Hematopoietic multipotent progenitor cell treated with erythropoietin and hydrocortisone succinate and interleukin-3 and kit ligand, for 17 days (in vitro differentiated cells): ENCODE measurements at regions not wholly inside any gene's neighbourhood (a gene's known extent, or its start where the extent isn't known, plus 50 kb on each side); places are given as distances from the start of the nearest gene placed in this dataset.
"Not testable (repeated sequence)": the region's sequence is repeated elsewhere in the genome, so short reads cannot be mapped to it uniquely, and the experiment has no call there.

Experiments
- DNase-seq: peaks from one replicate; pipeline ENCODE4 v3.0.0-alpha.2; 2015; ENCODE audit warnings: low spot score

DNA sequence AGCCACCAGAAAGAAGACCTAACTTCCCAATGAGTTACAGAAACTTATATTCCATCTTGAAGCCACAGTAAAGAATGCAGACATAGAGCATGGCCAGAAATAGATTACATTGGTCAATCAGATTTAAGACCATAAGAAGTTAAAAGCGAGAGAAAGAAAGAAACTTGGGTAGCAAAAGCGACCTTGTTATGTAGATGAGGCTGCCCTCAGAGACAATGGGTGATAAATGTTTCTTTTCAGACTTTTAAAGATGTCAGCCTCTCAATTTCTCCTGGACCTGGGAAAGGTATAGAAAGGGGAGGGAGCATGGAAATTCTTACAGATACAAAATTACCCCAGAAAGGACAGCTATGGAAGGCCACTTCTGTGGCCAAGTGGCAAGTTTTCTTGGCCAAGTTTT, 732.6 kb upstream of the LUZP2 start:
- DNase-seq: no peak

DNA sequence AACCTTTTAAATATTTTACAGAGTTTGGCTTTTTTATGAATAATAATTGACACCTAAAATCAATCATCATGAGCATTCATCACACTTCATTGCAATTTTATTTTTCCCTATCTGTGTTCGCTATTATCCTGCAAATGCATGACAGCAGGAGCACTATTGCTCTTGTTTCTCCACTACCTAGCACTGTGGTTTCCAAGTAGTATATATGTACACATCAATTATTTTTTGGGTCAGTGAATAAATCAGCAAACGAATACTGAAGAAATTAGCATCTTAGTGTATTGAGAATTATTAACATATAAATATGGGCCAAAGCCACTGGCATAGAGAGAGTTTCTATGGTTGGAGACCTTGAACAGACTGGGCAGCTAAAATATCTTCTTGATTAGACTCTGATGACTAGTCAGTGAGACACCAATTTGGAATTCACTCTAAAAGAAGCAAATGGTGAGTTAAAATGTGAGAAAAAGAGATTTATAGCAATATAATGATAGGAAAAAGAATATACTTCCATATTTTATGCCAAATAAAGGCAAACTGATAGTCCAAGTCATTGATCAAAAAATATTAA, 731.1 kb upstream of the LUZP2 start:
- DNase-seq: no peak

DNA sequence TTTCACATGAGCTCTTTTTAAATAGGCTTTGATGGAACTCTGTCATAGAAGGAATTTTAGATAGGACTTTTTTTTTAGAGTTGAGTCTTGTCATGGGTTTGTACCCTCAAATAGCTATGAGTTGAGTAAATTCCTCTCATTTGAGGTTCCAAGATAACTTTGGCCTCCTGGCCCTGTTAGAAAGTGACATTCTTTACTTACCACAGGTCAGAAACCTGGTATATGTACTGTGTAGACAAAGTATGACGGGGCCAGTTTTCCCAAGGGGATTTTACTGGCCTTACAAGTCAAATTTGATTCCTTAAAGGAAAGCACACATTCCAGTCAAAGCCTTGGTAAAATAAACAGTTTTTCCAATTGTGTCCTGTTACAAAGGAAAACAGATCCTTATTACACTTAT, 729.3 kb upstream of the LUZP2 start:
- no peak for DNase-seq

DNA sequence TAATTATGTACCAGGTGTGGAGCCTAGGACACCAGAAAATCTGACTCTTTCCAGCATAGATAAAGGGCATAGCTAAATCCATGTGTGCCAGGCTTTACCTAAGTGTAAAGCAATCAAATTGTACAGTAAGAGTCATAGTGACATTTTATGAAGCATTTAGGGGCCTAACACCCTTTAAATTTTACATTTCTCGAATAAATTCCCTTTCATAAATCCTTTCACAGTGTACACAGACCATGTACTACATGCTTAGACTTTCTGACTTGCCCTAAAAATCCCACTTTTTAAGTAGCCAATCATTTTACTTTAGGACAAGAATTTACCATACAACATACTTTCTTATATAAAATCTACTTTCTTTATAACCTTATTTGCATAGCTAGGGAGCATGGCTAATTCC, 727.6 kb upstream of the LUZP2 start:
- DNase-seq: no peak

DNA sequence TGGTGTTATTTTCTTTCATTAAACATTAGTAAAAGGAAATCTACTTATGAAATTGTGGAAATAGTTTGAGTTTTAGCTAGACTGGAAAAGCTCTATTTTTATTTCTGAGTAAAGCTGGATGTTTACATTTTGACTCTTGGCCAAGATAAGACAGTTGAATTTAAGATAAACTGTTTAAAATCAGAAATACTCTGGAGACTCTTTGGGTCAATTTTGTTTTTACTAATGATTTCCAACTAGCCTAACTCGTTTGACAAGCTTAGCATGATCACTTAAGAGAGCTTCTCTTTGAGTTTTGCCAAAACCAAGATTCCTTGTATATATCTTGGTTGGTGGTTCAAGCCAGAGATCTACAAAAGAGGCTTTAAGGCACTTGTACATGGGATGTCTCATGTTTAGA, 724.8 kb upstream of the LUZP2 start:
- DNase-seq: no peak

DNA sequence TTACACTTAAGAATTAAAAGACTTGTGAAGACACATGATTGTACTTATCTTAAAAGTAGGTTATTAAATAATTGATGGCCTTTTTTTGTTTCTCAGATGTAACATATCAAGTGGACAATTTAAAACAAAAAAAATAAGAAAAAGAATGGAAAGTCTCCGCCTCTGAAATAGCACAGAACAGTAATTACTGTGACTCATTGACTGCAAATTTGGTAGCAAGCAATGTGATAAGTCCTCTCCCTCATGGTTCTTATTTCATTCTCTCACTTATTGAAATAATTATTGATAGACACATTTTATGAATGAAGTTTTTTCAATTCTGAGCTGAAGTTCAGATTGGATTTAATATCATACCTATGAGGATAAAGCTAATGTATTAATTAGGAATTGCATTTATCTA, 717.9 kb upstream of the LUZP2 start:
- no peak for DNase-seq

DNA sequence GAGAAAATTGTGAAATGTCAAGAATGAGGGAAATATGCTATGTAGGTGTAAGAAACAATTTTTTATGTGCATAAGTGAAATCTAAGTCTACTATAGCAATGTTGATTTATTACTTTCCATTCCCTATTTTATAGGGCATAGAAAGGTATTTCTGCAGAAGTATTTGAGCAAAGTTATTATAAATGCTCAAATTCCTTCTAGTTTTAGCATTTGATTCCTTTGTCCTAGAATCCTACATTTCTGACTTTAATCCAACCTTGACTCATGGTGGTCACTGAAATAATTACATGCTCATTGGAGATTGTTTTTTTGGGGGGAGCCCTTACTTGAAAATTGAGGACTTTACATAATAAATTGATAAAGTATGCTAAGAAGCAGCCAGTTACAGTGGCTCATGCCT, 716.6 kb upstream of the LUZP2 start:
- DNase-seq: no peak

DNA sequence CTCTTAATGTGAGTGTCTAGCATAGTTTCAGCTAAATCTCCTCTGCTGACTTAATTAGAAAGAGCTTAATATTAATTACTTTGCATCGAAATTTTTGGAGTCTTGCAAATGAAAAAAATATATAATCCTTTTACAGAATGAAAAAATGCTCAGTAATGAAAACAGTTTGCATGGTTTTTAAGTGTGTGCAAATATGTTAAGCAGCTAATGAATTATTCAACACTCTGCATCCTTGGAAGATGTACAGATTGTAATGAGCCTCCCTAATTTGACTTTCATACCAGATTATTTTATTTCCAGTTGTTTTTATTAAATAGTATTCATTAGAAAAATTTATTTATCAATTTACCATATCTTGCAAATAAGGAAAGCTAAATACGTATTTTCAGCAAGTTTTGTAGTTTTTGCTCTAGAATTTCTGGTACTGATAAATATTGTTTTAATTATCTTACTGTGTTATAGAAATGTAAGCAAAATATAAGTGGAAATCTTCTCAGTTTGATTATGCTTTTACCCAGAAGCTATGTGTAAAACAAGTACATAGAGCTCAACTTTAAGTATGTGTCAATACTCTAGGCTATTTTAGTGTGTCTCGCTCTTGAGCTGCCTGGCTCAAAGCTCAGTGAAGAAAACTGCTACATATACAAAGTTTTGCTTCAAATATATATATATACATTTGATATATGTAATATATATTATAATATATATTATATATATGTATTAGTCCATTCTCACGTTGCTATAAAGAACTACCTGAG, 714.9 kb upstream of the LUZP2 start:
- DNase-seq: no peak

DNA sequence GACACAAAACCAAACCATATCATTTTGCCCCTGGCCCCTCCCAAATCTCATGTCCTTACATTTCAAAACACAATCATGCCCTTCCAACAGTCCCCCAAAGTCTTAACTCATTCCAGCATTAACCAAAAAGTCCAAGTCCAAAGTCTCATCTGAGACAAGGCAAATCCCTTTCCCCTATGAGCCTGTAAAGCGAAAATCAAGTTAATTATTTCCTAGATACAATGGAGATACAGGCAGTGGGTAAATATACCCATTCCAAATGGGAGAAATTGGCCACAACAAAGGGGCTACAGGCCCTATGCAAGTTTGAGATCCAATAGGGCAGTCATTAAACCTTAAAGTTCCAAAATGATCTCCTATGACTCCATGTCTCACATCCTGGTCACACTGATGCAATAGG, 709.9 kb upstream of the LUZP2 start:
- not testable (repeated sequence) for DNase-seq

DNA sequence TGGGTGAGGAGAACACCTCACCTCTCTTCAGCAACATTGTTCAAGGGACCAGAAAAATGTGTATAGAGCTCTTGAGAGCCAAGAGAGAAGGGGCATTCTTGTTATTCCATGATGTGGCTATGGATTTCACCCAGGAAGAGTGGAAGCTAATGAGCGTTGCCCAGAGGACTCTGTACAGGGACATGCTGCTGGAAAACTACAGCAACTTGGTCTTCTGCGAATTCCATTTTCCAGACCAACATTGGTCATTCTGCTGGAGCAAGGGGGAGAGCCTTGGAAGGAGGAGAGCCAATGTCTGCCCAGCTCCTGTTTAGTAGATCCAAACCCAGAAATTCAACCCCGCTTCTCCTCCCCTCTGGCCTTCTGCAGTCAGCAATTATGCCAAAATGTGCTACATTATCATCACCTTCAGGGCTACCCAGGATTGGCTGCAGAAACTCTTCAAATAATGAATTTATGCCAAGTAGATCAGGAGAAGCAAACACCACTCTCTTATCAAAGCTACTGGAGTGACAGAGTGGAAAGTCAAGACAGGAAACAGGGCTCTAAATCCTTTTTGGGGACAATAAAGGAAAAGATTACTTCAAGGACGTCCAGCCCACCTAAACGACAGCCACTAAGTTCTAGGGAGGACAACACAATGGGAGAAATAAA, 707.5 kb upstream of the LUZP2 start:
- no peak for DNase-seq

DNA sequence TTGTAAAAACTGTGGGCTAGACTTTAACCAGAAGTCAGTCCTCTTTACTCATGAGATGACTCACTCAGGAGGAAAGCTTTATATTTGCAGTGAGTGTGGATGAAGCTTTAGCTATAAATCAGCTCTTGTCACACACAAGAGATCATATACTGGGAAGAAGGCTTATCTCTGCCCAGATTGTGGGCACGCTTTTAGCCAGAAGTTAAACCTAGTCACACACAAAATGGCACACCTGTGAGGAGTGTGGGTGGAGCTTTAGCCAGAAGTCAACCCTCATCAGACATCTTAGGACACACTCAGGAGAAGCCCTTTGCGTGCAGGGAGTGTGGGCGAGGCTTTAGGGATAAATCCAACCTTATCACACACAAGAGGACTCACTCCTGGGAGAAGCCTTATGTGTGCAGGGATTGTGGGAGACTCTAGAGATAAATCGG, 706.9 kb upstream of the LUZP2 start:
- no peak for DNase-seq

DNA sequence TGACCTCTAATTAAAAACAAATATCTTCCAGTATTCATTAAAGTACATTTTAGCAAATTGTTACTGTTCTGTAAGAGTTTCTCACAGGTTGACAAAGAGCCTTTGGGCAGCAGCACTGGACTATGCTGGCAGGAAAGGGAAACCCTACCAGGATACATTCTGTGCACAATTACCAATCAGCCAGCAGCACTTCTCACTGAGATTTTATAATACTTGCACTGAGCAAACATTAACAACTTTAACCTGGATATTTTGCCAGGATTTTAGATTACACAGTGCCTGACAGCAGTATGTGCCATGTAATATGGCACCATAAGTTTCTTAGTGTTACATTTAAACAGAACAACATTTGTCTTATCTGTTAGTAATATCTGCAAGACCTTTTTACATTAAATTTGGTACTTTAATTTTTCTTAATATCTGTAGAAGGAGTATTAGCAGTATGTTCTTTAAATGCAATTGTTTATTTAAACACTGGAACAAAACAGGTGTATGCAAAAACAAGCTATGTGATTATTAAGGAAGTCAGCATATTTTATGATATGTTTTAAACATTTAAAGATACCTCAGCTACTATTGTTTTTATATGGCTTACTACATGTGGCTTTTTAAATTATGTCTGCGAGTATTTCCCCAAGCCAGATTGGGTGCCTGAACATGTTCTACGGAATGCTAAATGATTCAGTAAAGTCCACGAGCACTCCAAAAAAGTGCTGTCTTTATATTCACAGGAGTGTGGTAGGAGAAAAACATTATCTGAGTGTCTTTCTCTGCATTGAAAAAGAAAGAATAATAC, 699.0 kb upstream of the LUZP2 start:
- DNase-seq: no peak

DNA sequence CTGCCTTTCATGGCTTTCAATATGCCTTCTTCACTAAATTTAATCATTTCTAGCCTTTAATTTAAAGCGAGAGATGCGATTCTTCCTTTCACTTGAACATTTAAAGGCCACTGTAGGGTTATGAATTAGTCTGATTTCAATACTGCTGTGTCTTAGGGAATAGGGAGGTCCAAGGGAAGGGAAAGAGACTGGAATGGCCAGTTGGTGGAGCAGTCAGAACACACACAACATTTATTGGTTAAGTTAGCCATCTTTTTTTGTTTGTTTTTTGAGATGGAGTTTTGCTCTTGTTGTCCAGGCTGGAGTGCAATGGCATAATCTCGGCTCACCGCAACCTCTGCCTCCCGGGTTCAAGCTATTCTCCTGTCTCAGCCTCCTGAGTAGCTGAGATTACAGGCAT, 662.5 kb upstream of the LUZP2 start:
- not testable (repeated sequence) for DNase-seq

DNA sequence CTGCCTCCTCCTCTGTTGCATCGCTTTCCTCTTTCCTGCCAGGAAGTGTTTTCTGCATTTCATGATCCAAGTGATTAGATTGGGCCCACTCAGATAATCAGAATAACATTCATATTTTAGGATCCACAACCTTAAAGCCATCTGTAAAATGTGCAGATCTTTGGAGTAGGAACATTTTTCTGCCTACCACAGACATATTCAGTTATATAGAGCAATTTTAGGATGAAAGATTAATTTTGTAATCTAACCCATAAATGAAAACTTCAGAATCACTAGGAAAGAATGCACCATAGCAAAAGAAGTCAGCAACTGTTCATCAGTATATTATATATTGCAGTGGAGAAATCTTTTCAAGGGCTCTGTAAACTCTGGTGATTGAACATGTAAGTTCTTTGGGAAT, 659.9 kb upstream of the LUZP2 start:
- no peak for DNase-seq

DNA sequence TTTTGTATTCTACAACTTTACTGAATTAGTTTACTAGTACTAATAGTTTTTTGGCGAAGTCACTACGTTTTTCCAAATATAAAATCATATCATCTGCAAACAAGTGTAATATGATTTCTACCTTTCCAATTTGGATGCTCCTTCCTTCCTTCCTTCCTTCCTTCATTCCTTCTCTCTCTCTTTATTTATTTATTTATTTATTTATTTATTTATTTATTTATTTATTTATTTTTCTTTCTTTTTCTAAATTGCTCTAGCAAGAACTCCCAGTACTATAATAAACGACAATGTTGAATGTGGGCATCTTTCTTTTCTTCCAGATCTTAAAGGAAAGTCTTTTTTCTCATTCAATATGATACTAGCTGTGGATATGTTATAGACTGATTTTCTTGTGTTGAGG, 656.0 kb upstream of the LUZP2 start:
- no peak for DNase-seq

DNA sequence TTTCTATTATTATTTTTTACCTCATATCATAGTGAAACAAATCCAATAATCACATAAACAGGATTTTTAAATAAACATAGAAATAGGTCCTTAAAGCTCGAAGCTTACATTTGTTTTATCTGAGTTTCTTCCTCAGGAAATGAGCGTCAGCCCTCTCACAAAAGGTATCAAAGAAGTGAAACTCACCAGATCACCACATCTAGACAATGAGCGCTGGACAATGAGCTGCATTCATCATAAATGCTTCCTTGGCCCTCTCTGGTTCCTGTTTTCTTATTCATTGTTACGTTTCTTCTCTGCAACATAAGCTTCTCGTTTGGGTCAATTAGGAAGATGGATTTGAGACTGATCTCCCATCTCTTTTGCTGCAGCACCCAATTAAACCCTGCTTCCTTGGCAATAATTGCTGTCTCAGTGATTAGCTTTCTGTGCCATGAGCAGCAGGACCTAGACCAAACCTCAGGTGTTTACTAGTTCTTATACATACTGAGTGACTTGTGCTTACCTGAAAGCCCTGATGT, 649.9 kb upstream of the LUZP2 start:
- DNase-seq: no peak

DNA sequence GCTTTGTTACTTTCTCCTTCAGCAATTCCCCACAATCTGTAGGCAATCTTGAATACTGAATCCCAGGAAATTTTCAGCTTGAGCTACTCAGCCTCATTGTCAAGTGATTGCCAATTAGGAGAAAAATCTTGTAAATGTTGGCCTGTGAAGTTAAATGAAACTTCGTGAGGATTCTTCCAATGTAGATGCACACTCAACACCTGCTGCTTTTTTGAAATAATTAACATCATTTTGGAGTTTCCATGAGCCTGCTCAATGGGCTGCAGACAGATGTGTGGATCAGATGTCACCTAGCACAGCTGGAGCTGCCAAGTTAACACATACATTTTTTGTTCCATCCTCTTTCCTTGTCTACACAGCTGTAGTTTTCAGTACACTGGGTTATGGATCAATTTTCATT, 645.6 kb upstream of the LUZP2 start:
- DNase-seq: no peak

DNA sequence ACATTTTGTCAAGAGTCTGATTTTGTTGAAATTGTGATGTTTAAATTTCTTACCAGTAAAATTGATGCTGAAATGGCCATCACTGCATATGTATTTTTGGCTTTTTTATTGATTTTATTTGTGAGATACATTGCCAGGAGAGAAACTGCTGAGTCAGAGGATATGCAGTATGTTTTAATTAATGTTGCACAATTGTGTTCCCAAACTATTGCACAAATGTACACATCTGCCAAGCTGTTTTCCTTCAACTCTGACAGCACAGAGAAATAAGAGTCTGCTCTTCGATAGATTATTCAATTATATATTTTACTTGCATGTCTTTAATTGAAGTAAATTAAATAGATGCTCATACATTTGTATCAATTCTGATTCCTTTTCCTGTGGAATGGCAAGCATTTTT, 640.2 kb upstream of the LUZP2 start:
- DNase-seq: no peak

DNA sequence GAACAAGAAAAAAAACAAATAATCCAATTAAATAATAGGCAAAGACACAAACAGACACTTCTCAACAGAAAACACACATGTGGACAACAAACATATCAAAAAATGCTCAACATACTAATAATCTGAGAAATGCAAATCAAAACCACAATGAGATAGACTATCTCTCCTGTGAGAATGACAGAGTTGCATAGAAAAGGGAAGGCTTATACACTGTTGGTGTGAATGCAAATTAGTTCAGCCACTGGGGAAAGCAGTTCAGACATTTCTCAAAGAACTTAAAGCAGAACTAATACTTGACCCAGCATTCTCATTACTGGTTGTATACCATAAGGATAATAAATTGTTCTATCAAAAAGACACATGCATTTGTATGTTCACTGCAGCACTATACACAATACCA, 637.8 kb upstream of the LUZP2 start:
- DNase-seq: no peak

DNA sequence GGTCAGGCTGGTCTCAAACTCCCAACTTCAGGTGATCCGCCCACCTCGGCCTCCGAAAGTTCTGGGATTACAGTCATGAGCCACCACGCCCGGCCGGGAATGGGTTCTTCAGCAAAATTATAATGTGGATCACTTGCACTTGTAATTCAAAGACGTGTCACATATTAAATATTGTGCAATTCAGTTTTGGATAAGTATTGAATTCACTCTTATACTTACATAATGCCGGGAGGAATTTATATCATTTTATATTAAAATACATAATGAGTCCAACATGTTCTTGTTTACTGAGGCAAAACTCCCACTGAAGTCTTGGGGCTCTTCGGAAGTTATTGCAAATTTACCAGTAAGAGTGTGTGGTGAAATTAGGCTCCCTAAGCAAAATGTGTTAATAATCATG, 635.2 kb upstream of the LUZP2 start:
- DNase-seq: no peak

DNA sequence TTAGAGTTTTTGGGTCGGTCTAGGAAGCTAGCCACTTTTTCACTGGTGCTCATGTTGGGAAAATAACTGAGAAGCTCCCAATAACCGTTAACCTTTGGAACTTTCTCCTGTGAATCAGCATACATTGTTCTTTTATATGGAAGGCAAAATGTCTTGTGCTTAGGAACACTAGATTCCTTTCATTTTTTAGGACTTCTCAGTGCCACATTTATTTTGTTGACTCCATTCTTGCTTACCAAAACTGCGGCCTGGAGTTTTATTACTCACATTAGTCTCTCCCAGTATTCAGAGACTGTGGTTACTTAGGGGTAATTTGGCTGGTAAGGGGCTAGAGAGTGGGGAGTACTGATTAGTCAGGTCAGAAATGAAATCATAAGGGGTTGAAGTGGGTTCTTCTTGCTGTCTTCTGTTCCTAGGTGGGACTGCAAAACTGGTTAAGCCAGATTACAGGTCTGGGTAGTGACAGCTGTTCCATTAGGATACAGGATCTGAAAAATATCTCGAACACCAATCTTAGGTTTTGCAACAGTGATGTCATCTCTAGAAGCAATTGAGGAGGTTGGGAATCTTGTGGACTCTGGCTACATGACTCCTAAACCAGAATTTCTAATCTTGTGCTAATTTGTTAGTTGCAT, 631.4 kb upstream of the LUZP2 start:
- DNase-seq: no peak

DNA sequence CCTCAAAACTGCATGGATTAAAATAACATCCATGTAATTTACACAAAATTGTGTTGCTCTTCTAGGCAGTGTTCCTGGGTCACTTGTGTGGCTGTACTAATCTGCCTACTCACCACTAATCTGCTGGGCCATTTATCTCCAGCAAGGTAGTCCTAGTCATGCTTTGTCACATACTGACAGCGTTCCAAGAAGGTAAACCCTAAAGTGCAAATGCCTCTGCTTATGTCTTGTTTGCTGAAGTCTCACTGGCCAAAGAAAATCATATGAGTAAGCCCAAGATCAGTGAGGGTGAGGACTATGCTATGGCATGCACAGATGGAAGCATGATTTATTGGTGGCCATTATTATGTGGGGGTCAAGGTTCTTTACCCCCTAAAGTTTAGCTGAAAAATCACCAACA, 630.2 kb upstream of the LUZP2 start:
- no peak for DNase-seq
